ENCODE measurements at regions not wholly inside any gene's neighbourhood (a gene's known extent, or its start where the extent isn't known, plus 50 kb on each side); places are given as distances from the start of the nearest gene placed in this dataset.
"Not testable (repeated sequence)": the region's sequence is repeated elsewhere in the genome, so short reads cannot be mapped to it uniquely, and the experiment has no call there.

GRCh38 chr1:229928767-229929166, 138.3 kb upstream of the GALNT2 start:
- TF ChIP-seq CTCF (IDR thresholded peaks at IDR 0.05; ENCODE audit: insufficient read depth, low read depth, low read length, missing control alignments): no peak
- DNase-seq (ENCODE audit: low read depth): no peak
- H3K4me3 ChIP-seq (ENCODE audit: low read length): no peak overlapping the region

GRCh38 chr1:229931751-229932150, 135.3 kb upstream of the GALNT2 start:
- DNase-seq (ENCODE audit: low read depth); H3K4me3 ChIP-seq (ENCODE audit: low read length): not testable (repeated sequence)

- DNase-seq (ENCODE audit: low read depth); H3K4me3 ChIP-seq (ENCODE audit: low read length): not testable (repeated sequence)
Observed at GRCh38 chr1:229935157-229935556, 131.9 kb upstream of the GALNT2 start.

GRCh38 chr1:229938551-229938950, 128.5 kb upstream of the GALNT2 start:
- no peak for TF ChIP-seq CTCF (IDR thresholded peaks at IDR 0.05; ENCODE audit: insufficient read depth, low read depth, low read length, missing control alignments)
- no peak for DNase-seq (ENCODE audit: low read depth)

GRCh38 chr1:229940684-229941083, 126.4 kb upstream of the GALNT2 start:
- no peak for DNase-seq (ENCODE audit: low read depth)
- no peak overlapping the region for H3K4me3 ChIP-seq (ENCODE audit: low read length)
- no peak for TF ChIP-seq CTCF (IDR thresholded peaks at IDR 0.05; ENCODE audit: insufficient read depth, low read depth, low read length, missing control alignments)

More at GRCh38 chr1:229938551-229938950, 128.5 kb upstream of the GALNT2 start:
- no peak overlapping the region for H3K4me3 ChIP-seq (ENCODE audit: low read length)

- no peak for DNase-seq (ENCODE audit: low read depth)
- no peak overlapping the region for H3K4me3 ChIP-seq (ENCODE audit: low read length)
- TF ChIP-seq CTCF (IDR thresholded peaks at IDR 0.05; ENCODE audit: insufficient read depth, low read depth, low read length, missing control alignments): no peak
Observed at GRCh38 chr1:229941160-229941559, 125.9 kb upstream of the GALNT2 start.

GRCh38 chr1:229941831-229942230, 125.2 kb upstream of the GALNT2 start:
- H3K4me3 ChIP-seq (ENCODE audit: low read length): no peak overlapping the region
- TF ChIP-seq CTCF (IDR thresholded peaks at IDR 0.05; ENCODE audit: insufficient read depth, low read depth, low read length, missing control alignments): no peak
- no peak for DNase-seq (ENCODE audit: low read depth)

GRCh38 chr1:229942501-229942900, 124.5 kb upstream of the GALNT2 start:
- no peak for DNase-seq (ENCODE audit: low read depth)
- no peak overlapping the region for H3K4me3 ChIP-seq (ENCODE audit: low read length)
- TF ChIP-seq CTCF (IDR thresholded peaks at IDR 0.05; ENCODE audit: insufficient read depth, low read depth, low read length, missing control alignments): no peak
